ENCODE measurements at regions not wholly inside any gene's neighbourhood (a gene's known extent, or its start where the extent isn't known, plus 50 kb on each side); places are given as distances from the start of the nearest gene placed in this dataset.

- Mint-ChIP-seq H3K4me3 (no peak overlapping the region), H3K9me3 (peaks cover 40% of the 10 kb centered on the region), H3K36me3 (peaks cover 28% of the 10 kb centered on the region), H3K4me1 (no peaks in the 10 kb centered on the region), H3K27ac (no peak overlapping the region), H3K27me3 (ENCODE audit: low read depth) (no peaks in the 10 kb centered on the region; the same call in 1 of the 2 replicates)
- TF ChIP-seq ERG (CRISPR knock-in tag; IDR thresholded peaks at IDR 0.05): no peak
- TF ChIP-seq HMGXB4 (CRISPR knock-in tag; IDR thresholded peaks at IDR 0.05): no peak
- TF ChIP-seq PREB (CRISPR knock-in tag; IDR thresholded peaks at IDR 0.05; ENCODE audit: borderline replicate concordance): no peak
- no peak for TF ChIP-seq NR3C1 (CRISPR knock-in tag; conservative IDR thresholded peaks at IDR 0.05; ENCODE audit: low read depth)
- TF ChIP-seq MYBL2 (CRISPR knock-in tag; IDR thresholded peaks at IDR 0.05): no peak
- no peak for TF ChIP-seq PRDM15 (CRISPR knock-in tag; IDR thresholded peaks at IDR 0.05)
- TF ChIP-seq GABPB1 (CRISPR knock-in tag; IDR thresholded peaks at IDR 0.05): no peak
- no peak for TF ChIP-seq MLX (CRISPR knock-in tag; IDR thresholded peaks at IDR 0.05)
- no peak for TF ChIP-seq CREB1 (CRISPR knock-in tag; IDR thresholded peaks at IDR 0.05)
- no peak for TF ChIP-seq NFYB (CRISPR knock-in tag; conservative IDR thresholded peaks at IDR 0.05; ENCODE audit: low read depth)
- TF ChIP-seq ZNF532 (CRISPR knock-in tag; IDR thresholded peaks at IDR 0.05; ENCODE audit: borderline replicate concordance): no peak
- TF ChIP-seq GTF2I (CRISPR knock-in tag; conservative IDR thresholded peaks at IDR 0.05): no peak
- TF ChIP-seq ETV6 (CRISPR knock-in tag; IDR thresholded peaks at IDR 0.05): no peak
- no peak for TF ChIP-seq NFE2L1 (CRISPR knock-in tag; IDR thresholded peaks at IDR 0.05)
- TF ChIP-seq CREM (CRISPR knock-in tag; IDR thresholded peaks at IDR 0.05): no peak
- TF ChIP-seq EMX1 (CRISPR knock-in tag; IDR thresholded peaks at IDR 0.05): no peak
- TF ChIP-seq SP1 (CRISPR knock-in tag; conservative IDR thresholded peaks at IDR 0.05): no peak
- CTCF ChIA-PET: no interaction called here
- ATAC-seq (no peak), DNase-seq (ENCODE audit: low spot score) (no peak)
- POLR2A ChIA-PET: no interaction called here
These were observed 2339.7 kb upstream of the RAG2 start for GRCh38 chr11:38937709-38938108.

All from WTC11 (cell line).